22Rv1 (cell line): ENCODE measurements at regions not wholly inside any gene's neighbourhood (a gene's known extent, or its start where the extent isn't known, plus 50 kb on each side); places are given as distances from the start of the nearest gene placed in this dataset.
"Not testable (repeated sequence)": the region's sequence is repeated elsewhere in the genome, so short reads cannot be mapped to it uniquely, and the experiment has no call there.

Experiments used
- CTCF ChIP-seq: fragments of 450-650 bp; IDR thresholded peaks from 2 replicates; pipeline ENCODE4 v1.5.1; 2017; ENCODE audit warnings: mild to moderate bottlenecking
- ZFX ChIP-seq: fragments of 450-650 bp; IDR thresholded peaks from 2 replicates; pipeline ENCODE4 v1.6.1; 2017; ENCODE audit warnings: antibody characterized with exemption, borderline replicate concordance

- TF ChIP-seq CTCF, ZFX: not testable (repeated sequence)
These were observed 77.8 kb downstream of the FTHL17 start for GRCh38 chrX:30994018-30994417.
